PC-9 (cell line): ENCODE measurements at regions not wholly inside any gene's neighbourhood (a gene's known extent, or its start where the extent isn't known, plus 50 kb on each side); places are given as distances from the start of the nearest gene placed in this dataset.

Experiments
- EZH2 ChIP-seq: fragments of 200-600 bp; sonication (generic); IDR thresholded peaks from 2 replicates; pipeline ENCODE4 v1.8.0; 2017; ENCODE audit warnings: antibody characterized with exemption, low read depth
- TF ChIP-seq, protein P1 (sequence below): fragments of 200-600 bp; sonication (generic); conservative IDR thresholded peaks from 2 replicates; pipeline ENCODE4 v1.6.1; 2017; ENCODE audit warnings: mixed run types, antibody characterized with exemption, mild to moderate bottlenecking, moderate library complexity

- TF ChIP-seq, protein P1, sequence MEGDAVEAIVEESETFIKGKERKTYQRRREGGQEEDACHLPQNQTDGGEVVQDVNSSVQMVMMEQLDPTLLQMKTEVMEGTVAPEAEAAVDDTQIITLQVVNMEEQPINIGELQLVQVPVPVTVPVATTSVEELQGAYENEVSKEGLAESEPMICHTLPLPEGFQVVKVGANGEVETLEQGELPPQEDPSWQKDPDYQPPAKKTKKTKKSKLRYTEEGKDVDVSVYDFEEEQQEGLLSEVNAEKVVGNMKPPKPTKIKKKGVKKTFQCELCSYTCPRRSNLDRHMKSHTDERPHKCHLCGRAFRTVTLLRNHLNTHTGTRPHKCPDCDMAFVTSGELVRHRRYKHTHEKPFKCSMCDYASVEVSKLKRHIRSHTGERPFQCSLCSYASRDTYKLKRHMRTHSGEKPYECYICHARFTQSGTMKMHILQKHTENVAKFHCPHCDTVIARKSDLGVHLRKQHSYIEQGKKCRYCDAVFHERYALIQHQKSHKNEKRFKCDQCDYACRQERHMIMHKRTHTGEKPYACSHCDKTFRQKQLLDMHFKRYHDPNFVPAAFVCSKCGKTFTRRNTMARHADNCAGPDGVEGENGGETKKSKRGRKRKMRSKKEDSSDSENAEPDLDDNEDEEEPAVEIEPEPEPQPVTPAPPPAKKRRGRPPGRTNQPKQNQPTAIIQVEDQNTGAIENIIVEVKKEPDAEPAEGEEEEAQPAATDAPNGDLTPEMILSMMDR = no peak
- no peak for TF ChIP-seq EZH2
Measured at GRCh38 chr1:30126848-30127247, 596.5 kb downstream of the MATN1 start.
